HG03442 (cell line): ENCODE measurements at regions not wholly inside any gene's neighbourhood (a gene's known extent, or its start where the extent isn't known, plus 50 kb on each side); places are given as distances from the start of the nearest gene placed in this dataset.
"Not testable (repeated sequence)": the region's sequence is repeated elsewhere in the genome, so short reads cannot be mapped to it uniquely, and the experiment has no call there.

Experiments used
- ATAC-seq: cut with Tn5 transposase; IDR thresholded peaks from one replicate; pipeline ENCODE4 v1.9.1; 2021; ENCODE audit warnings: mild to moderate bottlenecking, moderate library complexity; ENCODE audit not compliant: unreplicated experiment

GRCh38 chr17:68135141-68135887 lies 99.8 kb downstream of the KPNA2 start:
- ATAC-seq, result no peak

GRCh38 chr17:68141050-68141449 lies 105.5 kb downstream of the KPNA2 start:
- no peak for ATAC-seq

- no peak for ATAC-seq
Observed at GRCh38 chr17:68142595-68142994, 105.2 kb upstream of the AMZ2 start.

- no peak for ATAC-seq
Observed at GRCh38 chr17:68143425-68143824, 104.4 kb upstream of the AMZ2 start.

- ATAC-seq, result no peak
Observed at GRCh38 chr17:68145088-68145487, 102.8 kb upstream of the AMZ2 start.

GRCh38 chr17:68148936-68149335 lies 98.9 kb upstream of the AMZ2 start:
- no peak for ATAC-seq

GRCh38 chr17:68152161-68152571 lies 95.7 kb upstream of the AMZ2 start:
- no peak for ATAC-seq

- ATAC-seq, result no peak
Observed at GRCh38 chr17:68155692-68156091, 92.2 kb upstream of the AMZ2 start.

- no peak for ATAC-seq
Observed at GRCh38 chr17:68161644-68162428, 86.0 kb upstream of the AMZ2 start.

GRCh38 chr17:68168273-68169164 lies 79.3 kb upstream of the AMZ2 start:
- ATAC-seq, result not testable (repeated sequence)

GRCh38 chr17:68169165-68169821 lies 78.5 kb upstream of the AMZ2 start:
- not testable (repeated sequence) for ATAC-seq

GRCh38 chr17:68169840-68170239 lies 78.0 kb upstream of the AMZ2 start:
- no peak for ATAC-seq

GRCh38 chr17:68170246-68170645 lies 77.6 kb upstream of the AMZ2 start:
- no peak for ATAC-seq

GRCh38 chr17:68172461-68172954 lies 75.3 kb upstream of the AMZ2 start:
- ATAC-seq, result no peak

GRCh38 chr17:68175416-68175815 lies 72.4 kb upstream of the AMZ2 start:
- no peak for ATAC-seq

- no peak for ATAC-seq
Observed at GRCh38 chr17:68175905-68176304, 71.9 kb upstream of the AMZ2 start.

- no peak for ATAC-seq
Observed at GRCh38 chr17:68176718-68177117, 71.1 kb upstream of the AMZ2 start.

GRCh38 chr17:68178831-68179230 lies 69.0 kb upstream of the AMZ2 start:
- ATAC-seq, result no peak

GRCh38 chr17:68179236-68179925 lies 68.5 kb upstream of the AMZ2 start:
- no peak for ATAC-seq

- no peak for ATAC-seq
Observed at GRCh38 chr17:68179926-68180285, 67.9 kb upstream of the AMZ2 start.
